ENCODE measurements at regions not wholly inside any gene's neighbourhood (a gene's known extent, or its start where the extent isn't known, plus 50 kb on each side); places are given as distances from the start of the nearest gene placed in this dataset.

DNA sequence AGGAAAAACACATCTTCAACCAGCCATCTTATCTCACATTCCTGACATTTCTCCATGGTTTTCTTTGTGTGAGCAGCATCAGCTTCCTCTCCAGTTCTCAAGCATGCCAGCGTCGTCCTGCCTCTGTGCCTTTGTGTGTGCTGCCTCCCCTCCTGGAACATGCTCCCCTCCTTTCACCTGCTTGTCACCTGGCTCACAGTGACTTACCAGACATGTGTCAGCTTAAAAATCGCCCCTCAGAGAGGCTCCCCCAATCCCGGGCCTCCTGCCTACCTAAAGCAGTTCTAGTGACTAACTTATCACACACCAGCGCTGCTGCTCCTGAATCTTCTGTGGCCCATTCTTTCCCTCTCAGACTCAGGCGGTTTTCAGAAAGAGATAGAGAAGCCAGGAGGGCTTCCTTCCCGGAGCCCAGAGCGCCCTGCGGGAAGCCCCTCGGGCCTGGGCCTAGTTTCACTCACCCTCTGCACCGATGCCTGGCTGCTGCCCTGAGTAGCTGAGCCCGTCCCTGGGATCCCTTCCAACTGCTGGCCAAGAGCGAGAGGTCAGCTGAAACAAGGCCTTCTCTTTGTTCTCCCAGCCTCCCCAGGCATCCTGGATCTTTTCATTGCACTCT, 51.1 kb upstream of the MVB12B start:
- intact Hi-C loops (cut with DNase I) = no loop called here
- no peak for DNase-seq (ENCODE audit: low spot score)

- intact Hi-C loops (cut with DNase I) = no loop called here
Observed at GRCh38 chr9:126276056-126276728, 50.4 kb upstream of the MVB12B start.

More at GRCh38 chr9:126276056-126276728, 50.4 kb upstream of the MVB12B start:
- no peak for DNase-seq (ENCODE audit: low spot score)

All from cardiac septum (tissue), 1 donor.